ENCODE measurements at regions not wholly inside any gene's neighbourhood (a gene's known extent, or its start where the extent isn't known, plus 50 kb on each side); places are given as distances from the start of the nearest gene placed in this dataset.

DNA sequence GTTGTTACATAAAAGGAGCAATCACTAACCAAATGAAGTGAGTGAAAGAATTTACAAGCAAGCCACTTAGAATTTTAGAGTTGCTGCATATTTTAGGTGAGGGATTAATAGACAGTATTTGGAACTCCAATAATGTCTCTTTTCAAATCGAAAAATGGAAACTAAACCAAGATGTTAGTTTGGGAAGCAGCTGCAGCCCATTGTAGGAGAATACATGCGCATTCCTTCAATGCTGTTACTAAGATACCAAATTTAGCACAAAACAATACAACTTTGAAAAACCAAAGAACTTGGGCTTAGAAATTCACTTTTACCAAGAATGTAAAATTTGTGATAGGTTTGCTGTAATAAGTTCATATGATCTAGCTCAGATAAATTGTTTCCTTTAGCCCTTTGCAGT lies 411.8 kb upstream of the CDH6 start:
- TF ChIP-seq, protein P1, sequence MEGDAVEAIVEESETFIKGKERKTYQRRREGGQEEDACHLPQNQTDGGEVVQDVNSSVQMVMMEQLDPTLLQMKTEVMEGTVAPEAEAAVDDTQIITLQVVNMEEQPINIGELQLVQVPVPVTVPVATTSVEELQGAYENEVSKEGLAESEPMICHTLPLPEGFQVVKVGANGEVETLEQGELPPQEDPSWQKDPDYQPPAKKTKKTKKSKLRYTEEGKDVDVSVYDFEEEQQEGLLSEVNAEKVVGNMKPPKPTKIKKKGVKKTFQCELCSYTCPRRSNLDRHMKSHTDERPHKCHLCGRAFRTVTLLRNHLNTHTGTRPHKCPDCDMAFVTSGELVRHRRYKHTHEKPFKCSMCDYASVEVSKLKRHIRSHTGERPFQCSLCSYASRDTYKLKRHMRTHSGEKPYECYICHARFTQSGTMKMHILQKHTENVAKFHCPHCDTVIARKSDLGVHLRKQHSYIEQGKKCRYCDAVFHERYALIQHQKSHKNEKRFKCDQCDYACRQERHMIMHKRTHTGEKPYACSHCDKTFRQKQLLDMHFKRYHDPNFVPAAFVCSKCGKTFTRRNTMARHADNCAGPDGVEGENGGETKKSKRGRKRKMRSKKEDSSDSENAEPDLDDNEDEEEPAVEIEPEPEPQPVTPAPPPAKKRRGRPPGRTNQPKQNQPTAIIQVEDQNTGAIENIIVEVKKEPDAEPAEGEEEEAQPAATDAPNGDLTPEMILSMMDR (IDR thresholded peaks at IDR 0.05; ENCODE audit: insufficient read depth, low read length, poor library complexity, severe bottlenecking), result no peak
- DNase-seq (ENCODE audit: extremely low read depth, insufficient read length), result no peak
- Histone ChIP-seq H3K4me3 (replicated peaks; ENCODE audit: low read depth, low read length) (no peak overlapping the region), H3K27me3 (replicated peaks; ENCODE audit: control insufficient read depth, insufficient read depth, low read length) (no peaks in the 10 kb centered on the region), H3K36me3 (ENCODE audit: control insufficient read depth, insufficient read depth, low read length) (no peaks in the 10 kb centered on the region)

DNA sequence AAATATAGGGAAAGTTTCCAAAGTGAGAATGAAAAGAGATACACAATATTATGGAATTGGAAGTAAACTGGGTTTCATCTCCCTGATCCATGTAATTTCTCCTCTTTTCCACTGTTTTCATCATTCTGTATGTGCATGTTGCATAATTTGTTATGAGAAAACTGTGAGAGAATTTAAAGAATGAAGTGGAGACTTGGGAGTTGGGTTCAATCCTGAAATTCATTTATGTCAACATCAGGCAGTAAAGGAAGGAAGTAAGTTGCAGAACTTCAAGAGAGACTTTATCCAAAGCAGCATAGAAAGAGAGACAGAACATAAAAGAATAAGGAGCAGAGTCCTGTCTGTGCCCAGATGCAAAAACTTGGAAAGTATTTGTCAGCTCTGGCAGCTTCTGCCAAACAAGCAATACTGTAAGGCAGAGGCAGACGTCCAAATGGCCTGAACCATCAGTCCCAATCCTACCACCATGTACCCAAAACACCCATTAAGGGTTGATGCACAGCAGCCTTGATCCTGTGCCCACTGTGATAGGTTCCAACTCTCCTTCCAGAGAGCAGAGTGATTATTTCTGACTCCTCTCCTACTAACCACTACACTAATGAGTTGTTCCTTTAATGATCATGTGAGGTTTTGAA lies 425.3 kb upstream of the CDH6 start:
- TF ChIP-seq, protein P1 (IDR thresholded peaks at IDR 0.05; ENCODE audit: insufficient read depth, low read length, poor library complexity, severe bottlenecking), result no peak
- H3K4me3 ChIP-seq (replicated peaks; ENCODE audit: low read depth, low read length), result no peak overlapping the region
- H3K36me3 ChIP-seq (ENCODE audit: control insufficient read depth, insufficient read depth, low read length), result no peaks in the 10 kb centered on the region
- DNase-seq (ENCODE audit: extremely low read depth, insufficient read length), result no peak
- no peaks in the 10 kb centered on the region for H3K27me3 ChIP-seq (replicated peaks; ENCODE audit: control insufficient read depth, insufficient read depth, low read length)

DNA sequence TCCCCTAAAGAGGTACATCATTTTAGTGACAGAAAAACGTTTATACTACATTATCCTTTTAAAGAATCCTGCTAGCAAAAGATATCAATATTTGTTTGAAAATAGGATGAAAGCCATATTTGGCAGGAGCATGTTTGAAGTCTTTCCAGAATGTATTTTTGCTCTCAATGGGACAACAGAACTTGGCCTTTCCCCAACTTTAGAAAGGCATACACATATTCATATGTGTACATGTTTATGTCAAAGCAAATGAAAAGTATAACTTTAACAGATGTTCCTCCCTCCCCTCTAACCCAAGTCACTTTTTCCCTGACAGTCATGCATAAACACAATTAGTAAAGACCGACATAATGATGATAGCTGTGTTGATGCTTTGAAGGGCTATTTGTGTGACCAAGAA lies 427.8 kb upstream of the CDH6 start:
- Histone ChIP-seq H3K27me3 (replicated peaks; ENCODE audit: control insufficient read depth, insufficient read depth, low read length) (no peaks in the 10 kb centered on the region), H3K4me3 (replicated peaks; ENCODE audit: low read depth, low read length) (no peak overlapping the region), H3K36me3 (ENCODE audit: control insufficient read depth, insufficient read depth, low read length) (no peaks in the 10 kb centered on the region)
- no peak for DNase-seq (ENCODE audit: extremely low read depth, insufficient read length)
- TF ChIP-seq, protein P1 (IDR thresholded peaks at IDR 0.05; ENCODE audit: insufficient read depth, low read length, poor library complexity, severe bottlenecking), result no peak

DNA sequence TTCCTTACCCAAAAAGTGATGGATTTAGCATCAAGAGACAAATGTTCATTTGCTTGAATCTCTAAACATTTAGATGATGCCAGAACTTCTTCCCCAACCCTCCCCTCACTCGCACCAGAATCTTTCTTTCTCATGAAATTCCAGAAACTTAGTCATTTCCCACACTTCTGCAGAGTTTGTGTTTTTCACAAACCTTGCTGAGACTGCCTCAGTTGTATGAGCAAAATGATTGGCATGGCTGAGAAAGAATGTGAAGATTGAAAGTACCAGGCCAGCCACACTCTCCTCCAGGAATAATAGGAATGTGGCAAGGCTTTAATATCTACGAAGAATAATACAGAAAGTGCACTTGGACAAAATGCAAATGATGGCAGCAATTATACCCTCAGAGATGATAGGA lies 428.3 kb upstream of the CDH6 start:
- DNase-seq (ENCODE audit: extremely low read depth, insufficient read length), result no peak
- H3K36me3 ChIP-seq (ENCODE audit: control insufficient read depth, insufficient read depth, low read length), result no peaks in the 10 kb centered on the region
- TF ChIP-seq, protein P1 (IDR thresholded peaks at IDR 0.05; ENCODE audit: insufficient read depth, low read length, poor library complexity, severe bottlenecking), result no peak
- H3K27me3 ChIP-seq (replicated peaks; ENCODE audit: control insufficient read depth, insufficient read depth, low read length), result no peaks in the 10 kb centered on the region
- no peak overlapping the region for H3K4me3 ChIP-seq (replicated peaks; ENCODE audit: low read depth, low read length)

DNA sequence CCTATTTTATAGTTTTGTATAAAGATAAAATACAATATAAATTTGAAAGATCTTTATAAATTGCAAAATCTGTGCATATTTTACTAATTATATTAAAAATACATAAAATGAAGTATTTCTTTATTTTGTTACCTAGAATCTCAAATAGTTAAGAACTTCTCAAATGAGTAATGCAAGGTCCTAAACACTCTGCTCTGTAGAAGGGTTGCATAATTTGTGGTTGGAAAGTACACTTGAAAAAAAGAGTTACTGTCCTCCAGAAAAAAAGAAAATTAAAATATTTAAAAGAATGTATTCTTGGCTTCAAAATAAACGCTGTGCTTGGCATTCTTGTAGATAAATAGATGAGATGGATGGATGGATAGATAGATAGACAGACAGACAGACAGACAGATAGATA lies 428.8 kb upstream of the CDH6 start:
- TF ChIP-seq, protein P1 (IDR thresholded peaks at IDR 0.05; ENCODE audit: insufficient read depth, low read length, poor library complexity, severe bottlenecking), result no peak
- Histone ChIP-seq H3K36me3 (ENCODE audit: control insufficient read depth, insufficient read depth, low read length) (no peaks in the 10 kb centered on the region), H3K27me3 (replicated peaks; ENCODE audit: control insufficient read depth, insufficient read depth, low read length) (no peaks in the 10 kb centered on the region), H3K4me3 (replicated peaks; ENCODE audit: low read depth, low read length) (no peak overlapping the region)
- DNase-seq (ENCODE audit: extremely low read depth, insufficient read length), result no peak

DNA sequence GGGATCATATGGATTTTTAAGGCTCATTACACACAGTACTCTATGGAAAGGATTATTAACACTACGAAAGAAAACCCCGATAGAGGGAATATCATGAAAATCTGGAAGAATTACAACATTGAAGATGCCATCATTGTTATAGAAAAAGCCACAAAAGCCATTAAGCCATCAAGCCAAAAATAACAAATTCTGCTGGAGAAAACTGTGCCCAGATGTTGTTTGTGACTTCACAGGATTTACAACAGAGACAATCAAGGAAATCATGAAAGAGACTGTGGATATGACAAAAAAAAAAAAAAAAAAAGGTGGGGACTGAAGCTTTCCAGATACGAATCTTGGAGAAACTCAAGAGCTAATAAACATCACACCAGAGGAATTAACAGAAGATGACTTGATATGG lies 433.8 kb upstream of the CDH6 start:
- DNase-seq (ENCODE audit: extremely low read depth, insufficient read length), result no peak
- TF ChIP-seq, protein P1 (IDR thresholded peaks at IDR 0.05; ENCODE audit: insufficient read depth, low read length, poor library complexity, severe bottlenecking), result no peak
- Histone ChIP-seq H3K4me3 (replicated peaks; ENCODE audit: low read depth, low read length) (no peak overlapping the region), H3K36me3 (ENCODE audit: control insufficient read depth, insufficient read depth, low read length) (no peaks in the 10 kb centered on the region), H3K27me3 (replicated peaks; ENCODE audit: control insufficient read depth, insufficient read depth, low read length) (no peaks in the 10 kb centered on the region)

All from GM06990 (cell line).